GM21717 (cell line): ENCODE measurements at regions not wholly inside any gene's neighbourhood (a gene's known extent, or its start where the extent isn't known, plus 50 kb on each side); places are given as distances from the start of the nearest gene placed in this dataset.

Experiments
- ATAC-seq: cut with Tn5 transposase; IDR thresholded peaks from one replicate; pipeline ENCODE4 v1.9.1; 2021; ENCODE audit warnings: mild to moderate bottlenecking, moderate library complexity; ENCODE audit not compliant: unreplicated experiment

- no peak for ATAC-seq
These were observed 234.0 kb downstream of the DIRAS2 start for GRCh38 chr9:90408659-90409058.

GRCh38 chr9:90419221-90419851 is 223.3 kb downstream of the DIRAS2 start:
- ATAC-seq = no peak

GRCh38 chr9:90420211-90420610 is 222.4 kb downstream of the DIRAS2 start:
- no peak for ATAC-seq

GRCh38 chr9:90420768-90421513 is 221.7 kb downstream of the DIRAS2 start:
- no peak for ATAC-seq

GRCh38 chr9:90421786-90422185 is 220.8 kb downstream of the DIRAS2 start:
- no peak for ATAC-seq

- ATAC-seq = no peak
These were observed 218.9 kb downstream of the DIRAS2 start for GRCh38 chr9:90423661-90424193.

GRCh38 chr9:90428517-90428916 is 214.1 kb downstream of the DIRAS2 start:
- no peak for ATAC-seq

GRCh38 chr9:90432951-90433350 is 209.7 kb downstream of the DIRAS2 start:
- no peak for ATAC-seq

- ATAC-seq = no peak
These were observed 209.2 kb downstream of the DIRAS2 start for GRCh38 chr9:90433398-90433941.

GRCh38 chr9:90441814-90442213 is 200.8 kb downstream of the DIRAS2 start:
- no peak for ATAC-seq

GRCh38 chr9:90442723-90443122 is 199.9 kb downstream of the DIRAS2 start:
- no peak for ATAC-seq

- ATAC-seq = no peak
These were observed 197.9 kb downstream of the DIRAS2 start for GRCh38 chr9:90444609-90445204.

GRCh38 chr9:90445391-90445790 is 197.2 kb downstream of the DIRAS2 start:
- ATAC-seq = no peak

GRCh38 chr9:90446200-90446948 is 196.2 kb downstream of the DIRAS2 start:
- ATAC-seq = no peak

GRCh38 chr9:90447773-90448172 is 194.9 kb downstream of the DIRAS2 start:
- ATAC-seq = no peak

- ATAC-seq = no peak
These were observed 193.3 kb downstream of the DIRAS2 start for GRCh38 chr9:90449213-90449925.

- no peak for ATAC-seq
These were observed 190.8 kb downstream of the DIRAS2 start for GRCh38 chr9:90451804-90452203.

GRCh38 chr9:90455316-90455715 is 187.3 kb downstream of the DIRAS2 start:
- no peak for ATAC-seq

GRCh38 chr9:90457386-90458190 is 185.0 kb downstream of the DIRAS2 start:
- ATAC-seq = no peak
